ENCODE measurements at regions not wholly inside any gene's neighbourhood (a gene's known extent, or its start where the extent isn't known, plus 50 kb on each side); places are given as distances from the start of the nearest gene placed in this dataset.

- TF ChIP-seq YY1 (IDR thresholded peaks at IDR 0.05; ENCODE audit: low read depth), result no peak
- no peak for TF ChIP-seq NFIC (IDR thresholded peaks at IDR 0.05)
- TF ChIP-seq EP300 (IDR thresholded peaks at IDR 0.05; ENCODE audit: borderline replicate concordance), result no peak
- no peak for TF ChIP-seq TEAD4 (IDR thresholded peaks at IDR 0.05)
- TF ChIP-seq TCF12 (IDR thresholded peaks at IDR 0.05; ENCODE audit: low read depth), result no peak
- no peak for TF ChIP-seq MAX (IDR thresholded peaks at IDR 0.05)
- TF ChIP-seq ZBTB7A (IDR thresholded peaks at IDR 0.05; ENCODE audit: low read depth), result no peak
- no peak for TF ChIP-seq USF1 (IDR thresholded peaks at IDR 0.05)
- TF ChIP-seq EGR1 (IDR thresholded peaks at IDR 0.05), result no peak
- no peak for TF ChIP-seq REST (IDR thresholded peaks at IDR 0.05; ENCODE audit: low read depth)
- no peak for TF ChIP-seq CEBPB (IDR thresholded peaks at IDR 0.05)
- no peak for TF ChIP-seq FOXM1 (IDR thresholded peaks at IDR 0.05; ENCODE audit: borderline replicate concordance, low read depth)
Observed at GRCh38 chr1:79547514-79547913, 541.0 kb upstream of the ADGRL4 start.

- no peak for TF ChIP-seq ZBTB7A (IDR thresholded peaks at IDR 0.05; ENCODE audit: low read depth)
- TF ChIP-seq EGR1 (IDR thresholded peaks at IDR 0.05), result no peak
- no peak for TF ChIP-seq RAD21 (IDR thresholded peaks at IDR 0.05; ENCODE audit: low read depth)
- no peak for TF ChIP-seq FOXM1 (IDR thresholded peaks at IDR 0.05; ENCODE audit: borderline replicate concordance, low read depth)
- no peak for TF ChIP-seq CEBPB (IDR thresholded peaks at IDR 0.05)
- no peak for TF ChIP-seq MAX (IDR thresholded peaks at IDR 0.05)
- no peak for TF ChIP-seq TEAD4 (IDR thresholded peaks at IDR 0.05)
- TF ChIP-seq EP300 (IDR thresholded peaks at IDR 0.05; ENCODE audit: borderline replicate concordance), result no peak
- no peak for TF ChIP-seq YY1 (IDR thresholded peaks at IDR 0.05; ENCODE audit: low read depth)
- TF ChIP-seq REST (IDR thresholded peaks at IDR 0.05; ENCODE audit: low read depth), result no peak
- TF ChIP-seq TAF1 (IDR thresholded peaks at IDR 0.05; ENCODE audit: low read depth), result no peak
- TF ChIP-seq USF1 (IDR thresholded peaks at IDR 0.05), result no peak
- no peak for TF ChIP-seq TCF12 (IDR thresholded peaks at IDR 0.05; ENCODE audit: low read depth)
- TF ChIP-seq CREB1 (IDR thresholded peaks at IDR 0.05; ENCODE audit: low read depth), result no peak
- no peak for TF ChIP-seq NFIC (IDR thresholded peaks at IDR 0.05)
Observed at GRCh38 chr1:79543394-79543793, 536.9 kb upstream of the ADGRL4 start.

- no peak for TF ChIP-seq USF1 (IDR thresholded peaks at IDR 0.05)
- no peak for TF ChIP-seq TCF12 (IDR thresholded peaks at IDR 0.05; ENCODE audit: low read depth)
- TF ChIP-seq TEAD4 (IDR thresholded peaks at IDR 0.05), result no peak
- TF ChIP-seq CEBPB (IDR thresholded peaks at IDR 0.05), result no peak
- TF ChIP-seq ZBTB7A (IDR thresholded peaks at IDR 0.05; ENCODE audit: low read depth), result no peak
- no peak for TF ChIP-seq EGR1 (IDR thresholded peaks at IDR 0.05)
- no peak for TF ChIP-seq NFIC (IDR thresholded peaks at IDR 0.05)
- no peak for TF ChIP-seq FOXM1 (IDR thresholded peaks at IDR 0.05; ENCODE audit: borderline replicate concordance, low read depth)
- TF ChIP-seq CREB1 (IDR thresholded peaks at IDR 0.05; ENCODE audit: low read depth), result no peak
- no peak for TF ChIP-seq TAF1 (IDR thresholded peaks at IDR 0.05; ENCODE audit: low read depth)
- no peak for TF ChIP-seq EP300 (IDR thresholded peaks at IDR 0.05; ENCODE audit: borderline replicate concordance)
Observed at GRCh38 chr1:79539001-79539400, 532.5 kb upstream of the ADGRL4 start.

- no peak for TF ChIP-seq USF1 (IDR thresholded peaks at IDR 0.05)
- TF ChIP-seq TAF1 (IDR thresholded peaks at IDR 0.05; ENCODE audit: low read depth), result no peak
- TF ChIP-seq TCF12 (IDR thresholded peaks at IDR 0.05; ENCODE audit: low read depth), result no peak
- no peak for TF ChIP-seq MAX (IDR thresholded peaks at IDR 0.05)
- no peak for TF ChIP-seq EP300 (IDR thresholded peaks at IDR 0.05; ENCODE audit: borderline replicate concordance)
- no peak for TF ChIP-seq CREB1 (IDR thresholded peaks at IDR 0.05; ENCODE audit: low read depth)
- TF ChIP-seq TEAD4 (IDR thresholded peaks at IDR 0.05), result no peak
- no peak for TF ChIP-seq YY1 (IDR thresholded peaks at IDR 0.05; ENCODE audit: low read depth)
- TF ChIP-seq FOXM1 (IDR thresholded peaks at IDR 0.05; ENCODE audit: borderline replicate concordance, low read depth), result no peak
- TF ChIP-seq CEBPB (IDR thresholded peaks at IDR 0.05), result no peak
- no peak for TF ChIP-seq NFIC (IDR thresholded peaks at IDR 0.05)
- no peak for TF ChIP-seq REST (IDR thresholded peaks at IDR 0.05; ENCODE audit: low read depth)
- TF ChIP-seq RAD21 (IDR thresholded peaks at IDR 0.05; ENCODE audit: low read depth), result no peak
- no peak for TF ChIP-seq EGR1 (IDR thresholded peaks at IDR 0.05)
- no peak for TF ChIP-seq ZBTB7A (IDR thresholded peaks at IDR 0.05; ENCODE audit: low read depth)
Observed at GRCh38 chr1:79532555-79532954, 526.0 kb upstream of the ADGRL4 start.
